ENCODE measurements at regions not wholly inside any gene's neighbourhood (a gene's known extent, or its start where the extent isn't known, plus 50 kb on each side); places are given as distances from the start of the nearest gene placed in this dataset.
A peak's percentile ranks its signal among the peaks of the same experiment; 100 is the strongest.

- Mint-ChIP-seq H3K27ac (no peak overlapping the region), H3K9me3 (peaks cover 19% of the 10 kb centered on the region), H3K4me3 (no peak overlapping the region), H3K4me1 (no peaks in the 10 kb centered on the region), H3K27me3 (ENCODE audit: insufficient read depth, low read depth) (peaks cover 7% of the 10 kb centered on the region), H3K36me3 (peaks cover 5% of the 10 kb centered on the region)
- Histone ChIP-seq H3F3A (ENCODE audit: low read depth) (no peaks in the 10 kb centered on the region), H3K36me3 (no peaks in the 10 kb centered on the region), H3K27ac (no peak overlapping the region), H3K9ac (no peak overlapping the region), H3K9me3 (ENCODE audit: low read depth) (peaks cover 3% of the 10 kb centered on the region), H3K27me3 (no peaks in the 10 kb centered on the region), H3K4me3 (no peak overlapping the region), H4K20me1 (ENCODE audit: low read depth) (no peaks in the 10 kb centered on the region), H3K4me2 (no peak overlapping the region), H2AFZ (replicated peaks) (no peak overlapping the region), H3K4me1 (no peaks in the 10 kb centered on the region), H3K79me2 (ENCODE audit: low read depth) (no peaks in the 10 kb centered on the region)
- no peak for DNase-seq (ENCODE audit: low spot score)
- no peak for TF ChIP-seq EZH2phosphoT487 (IDR thresholded peaks at IDR 0.05)
- TF ChIP-seq EZH2 (IDR thresholded peaks at IDR 0.05) = no peak
- no peak for TF ChIP-seq CTCF (IDR thresholded peaks at IDR 0.05)
These were observed 322.4 kb downstream of the TFAP2B start for GRCh38 chr6:51141080-51141479.

- H4K20me1 ChIP-seq (ENCODE audit: low read depth) = no peaks in the 10 kb centered on the region
- Mint-ChIP-seq H3K27me3 (ENCODE audit: insufficient read depth, low read depth) (peaks cover 4% of the 10 kb centered on the region), H3K9me3 (peaks cover 11% of the 10 kb centered on the region), H3K4me3 (no peak overlapping the region), H3K27ac (peak overlapping the region; percentile 51), H3K4me1 (peaks cover 30% of the 10 kb centered on the region), H3K36me3 (no peaks in the 10 kb centered on the region)
- no peak overlapping the region for H3K4me3 ChIP-seq
- no peak for DNase-seq (ENCODE audit: low spot score)
- H3K9ac ChIP-seq = no peak overlapping the region
- H3K4me1 ChIP-seq = no peaks in the 10 kb centered on the region
- H3K4me2 ChIP-seq = no peak overlapping the region
- H3K27ac ChIP-seq = no peak overlapping the region
- H2AFZ ChIP-seq (replicated peaks) = peak overlapping the region; percentile 19
- H3K79me2 ChIP-seq (ENCODE audit: low read depth) = no peaks in the 10 kb centered on the region
- H3K9me3 ChIP-seq (ENCODE audit: low read depth) = peaks cover 3% of the 10 kb centered on the region
- H3K27me3 ChIP-seq = no peaks in the 10 kb centered on the region
- no peaks in the 10 kb centered on the region for H3K36me3 ChIP-seq
- TF ChIP-seq CTCF (IDR thresholded peaks at IDR 0.05) (no peak), EZH2 (IDR thresholded peaks at IDR 0.05) (no peak), EZH2phosphoT487 (IDR thresholded peaks at IDR 0.05) (no peak)
- no peaks in the 10 kb centered on the region for H3F3A ChIP-seq (ENCODE audit: low read depth)
These were observed 329.1 kb downstream of the TFAP2B start for GRCh38 chr6:51147756-51148155.

GRCh38 chr6:51152594-51152993 lies 333.9 kb downstream of the TFAP2B start:
- no peaks in the 10 kb centered on the region for H3F3A ChIP-seq (ENCODE audit: low read depth)
- Mint-ChIP-seq H3K27me3 (ENCODE audit: insufficient read depth, low read depth) (peaks cover 4% of the 10 kb centered on the region), H3K27ac (peak overlapping the region; percentile 3), H3K36me3 (no peaks in the 10 kb centered on the region), H3K4me3 (no peak overlapping the region), H3K4me1 (peaks cover 31% of the 10 kb centered on the region), H3K9me3 (no peaks in the 10 kb centered on the region)
- H4K20me1 ChIP-seq (ENCODE audit: low read depth) = no peaks in the 10 kb centered on the region
- peaks cover 8% of the 10 kb centered on the region for H3K4me1 ChIP-seq
- H2AFZ ChIP-seq (replicated peaks) = no peak overlapping the region
- H3K36me3 ChIP-seq = no peaks in the 10 kb centered on the region
- DNase-seq (ENCODE audit: low spot score) = no peak
- no peak overlapping the region for H3K4me3 ChIP-seq
- H3K9ac ChIP-seq = no peak overlapping the region
- H3K79me2 ChIP-seq (ENCODE audit: low read depth) = no peaks in the 10 kb centered on the region
- H3K9me3 ChIP-seq (ENCODE audit: low read depth) = no peaks in the 10 kb centered on the region
- no peak overlapping the region for H3K4me2 ChIP-seq
- TF ChIP-seq EZH2 (IDR thresholded peaks at IDR 0.05) = no peak
- TF ChIP-seq CTCF (IDR thresholded peaks at IDR 0.05) = no peak
- TF ChIP-seq EZH2phosphoT487 (IDR thresholded peaks at IDR 0.05) = no peak
- H3K27me3 ChIP-seq = no peaks in the 10 kb centered on the region
- H3K27ac ChIP-seq = no peak overlapping the region
